SW480 (cell line): ENCODE measurements at regions not wholly inside any gene's neighbourhood (a gene's known extent, or its start where the extent isn't known, plus 50 kb on each side); places are given as distances from the start of the nearest gene placed in this dataset.
"Not testable (repeated sequence)": the region's sequence is repeated elsewhere in the genome, so short reads cannot be mapped to it uniquely, and the experiment has no call there.

Experiments used
- DNase-seq: peaks from one replicate; pipeline ENCODE4 v3.0.0-alpha.2; 2016; ENCODE audit warnings: low spot score

GRCh38 chr10:37572206-37572605, 285.2 kb downstream of the ZNF248 start:
- no peak for DNase-seq

DNA sequence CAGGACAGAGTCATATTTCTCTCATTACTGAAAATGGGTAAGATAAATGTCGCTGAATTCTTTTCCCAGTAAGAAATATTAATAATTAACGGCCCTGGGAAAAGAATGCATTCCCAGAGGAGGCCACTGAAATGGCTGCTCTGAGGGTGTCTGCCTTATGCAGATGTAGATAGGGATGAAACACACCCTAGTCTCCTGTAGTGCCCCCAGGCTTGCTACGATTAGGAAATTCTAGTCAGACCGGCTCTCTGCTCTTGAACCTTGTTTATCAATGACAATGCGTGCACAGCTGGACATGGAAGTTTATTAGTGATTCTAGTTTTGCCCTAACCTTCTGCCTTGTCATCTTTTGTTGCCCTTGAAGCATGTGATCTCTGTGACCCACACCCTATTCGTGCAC, 291.1 kb downstream of the ZNF248 start:
- no peak for DNase-seq

DNA sequence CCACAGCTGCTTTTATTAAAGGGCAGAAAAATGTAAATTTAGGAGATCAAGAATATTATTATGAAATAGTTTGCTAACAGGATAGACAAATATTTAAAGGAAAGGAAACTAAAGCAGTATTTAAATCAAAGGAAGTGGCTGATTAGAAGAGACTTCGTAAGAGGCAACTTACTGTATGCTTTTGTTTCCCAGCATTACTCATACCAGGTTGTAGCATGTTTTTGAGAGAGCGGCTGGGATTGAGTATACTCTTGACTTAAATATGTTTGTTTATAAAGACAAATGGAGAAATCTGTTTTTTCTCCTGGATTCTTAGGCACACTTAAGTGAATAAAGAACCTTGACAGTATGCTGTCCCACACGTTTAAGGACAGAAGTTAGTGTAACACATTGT, 293.7 kb downstream of the ZNF248 start:
- no peak for DNase-seq

DNA sequence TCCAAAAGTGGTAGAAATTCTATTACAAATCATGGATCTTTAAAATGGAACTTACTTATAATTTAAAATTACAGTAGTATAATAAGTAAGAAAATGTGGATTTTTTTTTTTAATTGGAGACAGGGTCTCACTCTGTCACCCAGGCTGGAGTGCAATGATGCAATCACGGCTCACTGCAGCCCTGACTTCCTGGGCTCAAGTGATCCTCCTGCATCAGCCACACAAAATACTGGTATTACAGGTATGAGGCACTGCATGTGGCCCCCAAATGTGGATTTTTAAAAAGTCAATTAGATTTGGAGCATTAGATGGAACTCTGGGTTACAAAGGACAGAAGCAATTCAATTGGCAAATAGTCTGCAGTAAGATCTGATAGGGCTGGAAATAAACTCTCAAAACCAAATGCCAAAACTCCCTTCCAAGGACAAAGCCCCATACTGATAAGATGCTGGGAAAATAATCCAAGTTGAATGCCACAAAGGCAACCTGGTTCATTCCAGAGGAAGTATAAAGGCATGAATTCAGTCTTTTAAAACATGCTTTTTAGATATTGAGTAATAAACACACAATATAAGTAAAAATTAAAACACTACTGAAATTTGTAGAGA, 294.2 kb downstream of the ZNF248 start:
- no peak for DNase-seq

DNA sequence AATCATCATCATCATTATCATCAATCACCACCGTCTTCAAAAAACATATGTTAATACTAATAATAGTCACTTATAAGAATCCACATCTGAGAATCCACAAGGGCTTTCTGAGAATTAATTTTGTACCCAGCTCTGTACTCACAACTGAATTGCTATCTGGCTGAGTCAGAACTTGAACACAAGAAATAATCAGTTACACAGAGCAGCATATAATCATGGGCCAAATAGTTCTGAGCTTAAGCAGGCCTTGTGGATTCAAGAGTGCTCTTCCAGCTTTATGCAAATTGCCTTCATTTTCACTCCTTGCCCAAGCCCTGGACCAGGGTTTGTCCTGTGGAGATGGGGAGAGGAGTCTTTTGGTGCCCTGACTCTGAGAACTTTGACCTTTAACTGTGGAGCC, 304.5 kb downstream of the ZNF248 start:
- DNase-seq, result no peak

- DNase-seq, result no peak
These were observed 308.4 kb downstream of the ZNF248 start for GRCh38 chr10:37549054-37549453.

GRCh38 chr10:37535459-37536246, 321.8 kb downstream of the ZNF248 start:
- peak; percentile 47 for DNase-seq

- DNase-seq, result no peak
These were observed 323.2 kb downstream of the ZNF248 start for GRCh38 chr10:37534166-37534565.

DNA sequence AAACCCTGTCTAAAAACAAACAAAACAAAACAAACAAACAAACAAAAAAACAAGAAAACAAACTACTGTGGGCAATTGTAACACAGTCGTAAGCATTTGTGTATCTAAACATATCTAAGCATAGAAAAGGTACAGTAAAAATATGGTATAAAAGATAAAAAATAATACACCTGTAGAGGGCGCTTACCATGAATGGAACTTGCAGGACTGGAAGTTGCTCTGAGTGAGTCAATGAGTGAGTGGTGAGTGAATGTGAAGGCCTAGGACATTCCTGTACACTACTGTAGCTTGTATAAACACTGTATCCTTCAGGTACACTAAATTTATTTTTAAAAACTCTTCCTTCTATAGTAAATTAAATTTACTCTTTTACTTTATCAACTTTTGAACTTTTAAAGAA, 332.0 kb downstream of the ZNF248 start:
- not testable (repeated sequence) for DNase-seq

DNA sequence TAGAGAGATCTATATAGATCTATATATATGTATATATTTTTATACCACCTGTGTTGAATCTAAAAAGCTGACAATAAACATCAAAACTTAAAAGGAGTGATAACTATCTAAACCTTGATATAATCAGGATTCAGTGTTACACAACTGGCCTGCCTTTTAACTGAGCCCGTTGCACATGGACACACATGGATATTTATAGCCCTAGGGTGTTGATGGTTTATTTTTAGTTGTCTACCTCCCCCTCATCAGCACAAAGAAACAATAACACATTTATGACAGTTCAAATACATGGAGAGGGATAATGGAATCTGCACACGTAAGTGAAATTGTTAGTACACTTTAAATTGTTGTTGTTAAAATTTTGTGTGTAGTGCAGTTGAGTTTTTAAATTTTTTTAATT, 336.9 kb downstream of the ZNF248 start:
- no peak for DNase-seq

GRCh38 chr10:37510520-37510919, 346.9 kb downstream of the ZNF248 start:
- DNase-seq, result not testable (repeated sequence)

GRCh38 chr10:37496061-37496460, 361.3 kb downstream of the ZNF248 start:
- DNase-seq, result no peak

GRCh38 chr10:37495415-37495814, 362.0 kb downstream of the ZNF248 start:
- DNase-seq, result peak; percentile 5

DNA sequence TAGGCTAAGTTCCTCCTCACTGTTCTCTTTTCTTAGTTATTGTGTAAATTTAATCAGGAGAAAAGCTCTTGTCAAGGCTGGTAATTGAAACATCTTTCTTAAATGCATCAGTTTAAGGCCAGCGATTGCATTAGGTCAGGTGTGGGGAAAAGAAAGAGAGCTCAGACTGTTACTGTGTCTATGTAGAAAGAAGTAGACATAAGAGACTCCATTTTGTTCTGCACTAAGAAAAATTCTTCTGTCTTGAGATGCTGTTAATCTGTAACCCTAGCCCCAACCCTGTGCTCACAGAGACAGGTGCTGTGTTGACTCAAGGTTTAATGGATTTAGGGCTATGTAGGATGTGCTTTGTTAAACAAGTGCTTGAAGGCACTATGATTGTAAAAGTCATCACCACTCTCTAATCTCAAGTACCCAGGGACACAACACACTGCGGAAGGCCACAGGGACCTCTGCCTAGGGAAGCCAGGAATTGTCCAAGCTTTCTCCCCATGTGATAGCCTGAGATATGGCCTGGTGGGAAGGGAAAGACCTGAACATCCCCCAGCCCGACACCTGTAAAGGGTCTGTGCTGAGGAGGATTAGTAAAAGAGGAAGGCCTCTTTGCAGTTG, 364.1 kb downstream of the ZNF248 start:
- not testable (repeated sequence) for DNase-seq

DNA sequence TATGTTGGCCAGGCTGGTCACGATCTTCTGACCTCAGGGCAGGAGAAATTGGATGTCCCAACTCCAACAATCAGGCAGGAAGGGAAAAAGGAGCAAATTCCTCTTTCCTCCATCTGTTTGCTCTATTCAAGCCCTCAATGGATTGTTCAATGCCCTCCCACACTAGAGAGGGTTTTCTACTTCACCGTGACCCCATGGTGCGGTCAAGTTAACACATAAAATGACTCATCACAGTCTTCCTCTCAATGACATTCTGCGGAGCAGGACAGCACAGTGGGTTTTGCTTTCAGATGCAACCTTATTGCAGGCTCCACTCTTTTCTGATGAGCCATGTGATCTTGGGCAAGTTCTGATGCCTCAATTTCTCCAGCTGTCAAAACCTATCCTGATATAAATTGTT, 364.9 kb downstream of the ANKRD30A start:
- DNase-seq, result no peak

DNA sequence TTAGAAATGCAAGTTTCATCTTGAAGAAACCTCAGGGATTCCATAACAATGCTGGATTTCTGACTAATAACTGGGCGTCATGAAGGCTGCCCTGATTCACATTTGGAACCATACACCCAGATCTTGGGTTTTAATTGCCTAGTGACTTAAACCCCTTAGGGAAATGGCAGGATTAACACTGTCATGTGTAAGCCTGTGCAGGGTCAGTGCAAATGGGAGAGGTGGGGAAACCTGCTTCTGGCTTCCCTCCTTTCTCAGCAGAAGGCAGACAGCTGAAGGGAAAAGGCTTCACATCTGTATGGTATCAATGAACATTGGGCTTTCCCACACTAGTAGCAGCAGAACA, 364.2 kb downstream of the ANKRD30A start:
- no peak for DNase-seq

DNA sequence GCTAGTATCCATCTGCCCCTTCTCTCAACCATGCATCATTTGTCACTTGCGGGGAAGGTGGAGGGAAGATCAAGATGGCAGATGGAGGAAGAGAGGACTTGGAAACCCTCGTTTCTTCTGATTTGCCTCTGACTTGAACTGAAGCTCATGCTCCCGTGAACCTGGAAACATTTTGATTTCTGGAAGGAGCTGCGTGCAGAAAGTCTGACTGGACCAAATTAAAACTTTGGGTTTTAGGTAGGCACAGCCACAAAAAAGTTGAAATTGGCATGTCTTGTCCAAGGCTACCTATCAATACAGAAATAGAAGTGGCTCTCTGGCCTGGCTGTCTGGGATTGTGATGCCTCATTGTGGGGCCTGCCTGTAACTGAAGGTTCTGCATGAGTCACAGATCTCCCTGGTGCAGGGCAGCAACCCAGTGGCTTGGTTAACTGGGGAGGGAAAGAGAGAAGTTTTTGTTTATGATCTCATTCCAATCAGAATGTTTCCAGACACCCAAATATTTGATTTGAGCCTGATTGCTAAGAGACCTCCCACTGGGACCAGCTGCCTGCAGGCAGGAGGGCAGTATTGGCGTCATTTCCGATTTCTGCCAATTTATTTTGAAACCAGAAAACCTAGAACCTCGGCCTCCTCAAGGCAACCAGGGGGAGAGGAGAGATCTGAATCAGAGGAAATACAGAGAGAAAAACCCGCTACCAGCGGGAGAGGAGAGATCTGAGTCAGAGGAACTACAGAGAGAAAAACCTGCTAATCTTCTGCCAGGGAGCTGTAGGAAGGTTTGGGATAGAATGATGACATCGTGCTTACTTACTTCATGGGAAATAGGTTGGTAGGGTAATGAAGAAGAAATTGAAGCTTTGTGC, 363.6 kb downstream of the ANKRD30A start:
- no peak for DNase-seq

GRCh38 chr10:37480596-37480995, 355.2 kb downstream of the ANKRD30A start:
- DNase-seq, result not testable (repeated sequence)

- no peak for DNase-seq
These were observed 354.1 kb downstream of the ANKRD30A start for GRCh38 chr10:37479469-37479868.

DNA sequence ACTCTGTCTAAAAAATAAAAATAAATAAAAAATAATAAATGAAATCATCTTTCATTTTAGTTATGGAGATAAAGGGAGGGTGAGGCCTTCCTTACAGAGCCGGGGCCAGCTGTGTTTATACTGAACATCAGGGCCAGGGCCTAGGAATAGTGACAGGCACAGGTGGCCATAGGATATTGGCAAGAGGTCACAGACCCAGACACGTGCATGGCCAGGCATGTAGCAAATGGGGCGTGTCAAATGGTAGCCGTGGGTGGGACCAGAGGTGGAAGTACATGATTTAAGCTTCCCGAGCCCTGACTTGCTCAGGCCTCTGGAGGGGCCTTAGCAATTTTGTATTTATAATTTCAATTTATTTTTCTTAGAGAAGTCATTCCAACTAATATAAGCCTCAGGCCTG, 353.0 kb downstream of the ANKRD30A start:
- DNase-seq, result no peak

DNA sequence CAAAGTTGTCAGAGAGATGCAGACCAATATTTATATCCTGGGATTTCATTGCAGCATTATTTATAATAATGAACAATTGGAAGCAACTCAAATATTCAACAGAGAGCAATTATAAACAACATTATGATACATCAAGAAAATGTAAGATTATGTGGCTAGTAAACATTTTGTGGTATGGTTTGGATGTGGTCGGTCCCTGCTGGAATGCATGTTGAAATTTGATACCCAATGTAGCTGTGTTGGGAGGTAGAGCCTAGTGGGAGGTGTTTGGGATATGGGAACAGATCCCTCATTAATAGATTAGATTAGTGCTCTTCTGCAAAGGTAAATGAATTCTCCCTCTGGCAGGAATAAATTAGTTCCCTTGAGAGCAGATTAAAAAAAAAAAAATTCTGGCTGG, 350.9 kb downstream of the ANKRD30A start:
- peak; percentile 29 for DNase-seq

DNA sequence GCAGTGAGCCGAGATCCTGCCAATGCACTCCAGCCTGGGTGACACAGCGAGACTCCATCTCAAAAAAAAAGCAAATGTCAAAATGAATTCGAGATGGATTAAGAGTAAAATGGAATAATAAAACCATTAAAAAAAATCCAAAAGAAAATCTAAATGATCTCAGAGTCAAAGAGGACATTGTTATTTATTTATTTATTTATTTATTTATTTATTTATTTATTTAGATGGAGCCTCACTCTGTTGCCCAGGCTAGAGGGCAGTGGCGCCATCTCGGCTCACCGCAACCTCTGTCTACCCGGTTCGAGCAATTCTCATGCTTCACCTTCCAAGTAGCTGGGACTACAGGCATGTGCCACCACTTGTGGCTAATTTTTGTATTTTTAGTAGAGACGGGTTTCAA, 349.2 kb downstream of the ANKRD30A start:
- DNase-seq, result no peak

DNA sequence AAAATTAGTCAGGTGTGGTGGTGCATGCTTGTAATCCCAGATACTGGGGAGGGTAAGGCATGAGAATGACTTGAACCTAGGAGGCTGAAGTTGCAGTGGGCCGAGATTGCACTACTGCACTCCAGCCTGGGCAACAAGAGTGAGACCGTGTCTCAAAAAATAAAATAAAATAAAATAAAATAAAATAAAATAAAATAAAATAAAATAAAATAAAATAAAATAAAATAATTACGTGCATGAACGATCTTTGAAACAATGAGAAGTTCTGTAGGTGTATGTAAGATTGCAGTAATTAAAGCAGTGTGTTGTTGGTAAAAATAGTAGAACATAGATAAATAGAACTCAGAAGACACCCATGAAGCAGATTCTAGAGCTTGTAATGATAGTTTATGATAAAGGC, 348.5 kb downstream of the ANKRD30A start:
- DNase-seq, result no peak
